Mesenchymal stem cell (in vitro differentiated cells and primary cell): ENCODE measurements at regions not wholly inside any gene's neighbourhood (a gene's known extent, or its start where the extent isn't known, plus 50 kb on each side); places are given as distances from the start of the nearest gene placed in this dataset.
A peak's percentile ranks its signal among the peaks of the same experiment; 100 is the strongest.

ENCODE experiments used
- DNase-seq: peaks from one replicate; pipeline ENCODE4 v3.0.0-alpha.2; 2013
- H2AFZ ChIP-seq: one replicate; pipeline ENCODE4 v1.6.1; 2013; ENCODE audit warnings: low read depth, mild to moderate bottlenecking, control low read depth, inconsistent platforms, low read length, moderate library complexity
- H2AK5ac ChIP-seq: 2 replicates; pipeline ENCODE4 v1.6.1; 2013; ENCODE audit warnings: low read length, moderate library complexity, mild to moderate bottlenecking, inconsistent platforms; ENCODE audit not compliant: severe bottlenecking
- H2BK120ac ChIP-seq: one replicate; pipeline ENCODE4 v1.6.1; 2013; ENCODE audit warnings: low read depth, mild to moderate bottlenecking, inconsistent platforms, low read length, moderate library complexity
- H2BK12ac ChIP-seq, 2 experiments: one replicate each; pipeline ENCODE4 v1.6.1; 2013; ENCODE audit warnings: inconsistent platforms in 2 of 2, low read length in 2 of 2, mild to moderate bottlenecking in 2 of 2, moderate library complexity in 2 of 2, control low read depth in 1 of 2
- H2BK15ac ChIP-seq: one replicate; pipeline ENCODE4 v1.6.1; 2013; ENCODE audit warnings: mild to moderate bottlenecking, low read depth, inconsistent platforms; ENCODE audit not compliant: poor library complexity, severe bottlenecking
- H2BK5ac ChIP-seq: 2 replicates; pipeline ENCODE4 v1.6.1; 2013; ENCODE audit warnings: low read depth, mild to moderate bottlenecking, low read length, control low read depth, inconsistent platforms; ENCODE audit not compliant: poor library complexity, severe bottlenecking
- H3K14ac ChIP-seq, 2 experiments: one replicate each; pipeline ENCODE4 v1.6.1; 2013; ENCODE audit warnings: inconsistent platforms in 2 of 2, low read length in 2 of 2, control low read depth in 1 of 2, mild to moderate bottlenecking in 1 of 2, moderate library complexity in 1 of 2
- H3K18ac ChIP-seq, 2 experiments: one replicate each; pipeline ENCODE4 v1.6.1; 2013; ENCODE audit warnings: inconsistent platforms in 2 of 2, low read length in 2 of 2, control low read depth in 1 of 2, low read depth in 1 of 2, mild to moderate bottlenecking in 1 of 2
- H3K23ac ChIP-seq, 2 experiments: one replicate each; pipeline ENCODE4 v1.6.1; 2013; ENCODE audit warnings: inconsistent platforms in 2 of 2, low read length in 2 of 2, mild to moderate bottlenecking in 2 of 2, moderate library complexity in 2 of 2, control low read depth in 1 of 2
- H3K27ac ChIP-seq: 2 replicates; pipeline ENCODE4 v1.5.1; 2013; ENCODE audit warnings: mild to moderate bottlenecking, moderate library complexity, low read length, control low read depth, inconsistent platforms; ENCODE audit not compliant: poor library complexity, severe bottlenecking
- H3K27me3 ChIP-seq, 2 experiments: 2 replicates each; pipeline versions ENCODE4 v1.6.1 to v1.7.0; 2013; ENCODE audit warnings: low read length in 2 of 2, mild to moderate bottlenecking in 2 of 2, moderate library complexity in 2 of 2, control low read depth in 1 of 2, inconsistent platforms in 1 of 2; ENCODE audit not compliant: control insufficient read depth in 1 of 2, insufficient read depth in 1 of 2
- H3K36me3 ChIP-seq, 2 experiments: 2 replicates each; pipeline versions ENCODE4 v1.6.1 to v1.7.0; 2013; ENCODE audit warnings: low read length in 2 of 2, control low read depth in 1 of 2, inconsistent platforms in 1 of 2, low read depth in 1 of 2, mild to moderate bottlenecking in 1 of 2; ENCODE audit not compliant: insufficient read depth in 2 of 2, control insufficient read depth in 1 of 2
- H3K4ac ChIP-seq, 2 experiments: one replicate each; pipeline ENCODE4 v1.6.1; 2013; ENCODE audit warnings: inconsistent platforms in 2 of 2, low read length in 2 of 2, mild to moderate bottlenecking in 2 of 2, moderate library complexity in 2 of 2, control low read depth in 1 of 2, low read depth in 1 of 2
- H3K4me1 ChIP-seq: 2 replicates; pipeline ENCODE4 v1.6.1; 2013; ENCODE audit warnings: low read depth, low read length, control low read depth; ENCODE audit not compliant: control insufficient read depth, insufficient read depth
- H3K4me2 ChIP-seq: 2 replicates; pipeline ENCODE4 v1.6.1; 2013; ENCODE audit warnings: low read length, mild to moderate bottlenecking, inconsistent platforms; ENCODE audit not compliant: poor library complexity, severe bottlenecking
- H3K4me3 ChIP-seq, 2 experiments: 2 replicates each; pipeline versions ENCODE4 v1.5.1 to v1.7.0; 2013; ENCODE audit warnings: low read length in 2 of 2, mild to moderate bottlenecking in 2 of 2, control low read depth in 1 of 2, low read depth in 1 of 2; ENCODE audit not compliant: insufficient read depth in 1 of 2
- H3K79me1 ChIP-seq: replicated peaks from 2 replicates; pipeline ENCODE4 v1.6.1; 2013; ENCODE audit warnings: mild to moderate bottlenecking, control low read depth, low read length, inconsistent platforms; ENCODE audit not compliant: poor library complexity, severe bottlenecking
- H3K9ac ChIP-seq: 2 replicates; pipeline ENCODE4 v1.7.0; 2013; ENCODE audit warnings: mild to moderate bottlenecking, low read length, moderate library complexity
- H3K9me3 ChIP-seq: 2 replicates; pipeline ENCODE4 v1.7.0; 2013; ENCODE audit warnings: mild to moderate bottlenecking, low read length; ENCODE audit not compliant: control insufficient read depth
- H4K8ac ChIP-seq: one replicate; pipeline ENCODE4 v1.6.1; 2013; ENCODE audit warnings: inconsistent platforms, mild to moderate bottlenecking, low read length, moderate library complexity
- H4K91ac ChIP-seq: one replicate; pipeline ENCODE4 v1.6.1; 2013; ENCODE audit warnings: mild to moderate bottlenecking, low read length, inconsistent platforms
- WGBS: methylation state at CpG from one replicate; pipeline ENCODE4 v1.1.7; 2013; ENCODE audit warnings: mixed read lengths; 5-methylcytosine and 5-hydroxymethylcytosine counted together

DNA sequence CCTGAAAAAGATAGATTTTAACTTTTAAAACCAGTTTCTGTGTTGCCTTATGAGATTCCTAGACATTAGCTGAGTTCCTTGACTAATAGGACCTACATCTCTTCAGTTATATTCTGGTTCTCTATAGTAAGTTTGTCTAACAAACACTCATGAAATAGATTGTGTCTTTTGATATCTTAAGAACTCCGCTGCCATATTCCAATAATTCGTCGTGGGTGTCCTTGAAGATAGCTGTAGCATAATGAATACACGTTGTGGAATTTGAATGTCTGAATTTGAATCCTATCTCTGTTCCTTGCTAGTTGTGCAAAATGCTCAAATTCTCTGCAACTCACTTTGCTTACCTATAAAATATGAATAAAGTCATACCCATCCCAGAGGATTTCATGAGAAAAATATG, 176.8 kb upstream of the COL3A1 start:
- H2BK12ac ChIP-seq, result no peak overlapping the region
- no peak overlapping the region for H3K27ac ChIP-seq
- no peak for DNase-seq
- no peak overlapping the region for H2BK5ac ChIP-seq
- no peak overlapping the region for H3K4me3 ChIP-seq
- 95% methylated on average over 4 of the region's 4 CpGs for WGBS
- no peak overlapping the region for H2AFZ ChIP-seq
- H3K27me3 ChIP-seq, result no peaks in the 10 kb centered on the region
- H3K14ac ChIP-seq, result no peak overlapping the region
- peak overlapping the region; percentile 39 for H3K9ac ChIP-seq
- H3K23ac ChIP-seq, result no peak overlapping the region
- no peaks in the 10 kb centered on the region for H3K79me1 ChIP-seq
- H3K18ac ChIP-seq, result no peak overlapping the region
- H3K4me1 ChIP-seq, result no peaks in the 10 kb centered on the region
- no peak overlapping the region for H2BK15ac ChIP-seq
- H2BK120ac ChIP-seq, result no peak overlapping the region
- H3K4ac ChIP-seq, result no peak overlapping the region
- no peak overlapping the region for H3K4me2 ChIP-seq
- H4K91ac ChIP-seq, result no peak overlapping the region
- no peaks in the 10 kb centered on the region for H3K36me3 ChIP-seq
- H4K8ac ChIP-seq, result no peak overlapping the region
- no peak overlapping the region for H2AK5ac ChIP-seq
- peaks cover 17% of the 10 kb centered on the region for H3K9me3 ChIP-seq

DNA sequence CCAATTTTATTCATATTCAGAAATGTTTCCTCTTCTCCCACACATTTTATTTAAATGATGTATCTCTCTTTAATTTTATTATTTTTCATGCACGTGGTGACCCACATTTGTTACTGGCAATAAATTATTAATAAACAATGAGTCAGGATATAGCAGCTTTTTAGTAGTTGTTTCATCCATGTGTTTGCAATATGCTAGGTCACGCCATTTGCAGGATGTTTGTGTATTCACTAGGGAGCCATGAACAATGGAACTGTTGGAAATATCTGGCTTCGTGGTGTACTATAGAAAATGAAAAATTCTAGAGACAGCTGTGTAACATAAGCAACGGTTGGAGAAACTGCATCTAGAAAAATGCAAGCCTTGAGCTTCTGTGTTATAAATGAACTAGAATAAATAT, 176.0 kb upstream of the COL3A1 start:
- DNase-seq, result peak; percentile 67
- Histone ChIP-seq H3K9me3 (peaks cover 25% of the 10 kb centered on the region), H3K14ac (no peak overlapping the region), H3K4me3 (no peak overlapping the region), H3K79me1 (no peaks in the 10 kb centered on the region), H4K8ac (no peak overlapping the region), H3K27me3 (no peaks in the 10 kb centered on the region), H2BK5ac (no peak overlapping the region), H2AK5ac (no peak overlapping the region), H3K18ac (no peak overlapping the region), H3K23ac (no peak overlapping the region), H4K91ac (no peak overlapping the region), H2BK12ac (no peak overlapping the region), H2BK120ac (no peak overlapping the region), H3K4me1 (no peaks in the 10 kb centered on the region), H3K9ac (peak overlapping the region; percentile 50), H3K36me3 (no peaks in the 10 kb centered on the region), H3K4me2 (no peak overlapping the region), H3K4ac (no peak overlapping the region), H2BK15ac (no peak overlapping the region), H3K27ac (no peak overlapping the region), H2AFZ (no peak overlapping the region)
- 25% methylated on average over 2 of the region's 4 CpGs for WGBS

DNA sequence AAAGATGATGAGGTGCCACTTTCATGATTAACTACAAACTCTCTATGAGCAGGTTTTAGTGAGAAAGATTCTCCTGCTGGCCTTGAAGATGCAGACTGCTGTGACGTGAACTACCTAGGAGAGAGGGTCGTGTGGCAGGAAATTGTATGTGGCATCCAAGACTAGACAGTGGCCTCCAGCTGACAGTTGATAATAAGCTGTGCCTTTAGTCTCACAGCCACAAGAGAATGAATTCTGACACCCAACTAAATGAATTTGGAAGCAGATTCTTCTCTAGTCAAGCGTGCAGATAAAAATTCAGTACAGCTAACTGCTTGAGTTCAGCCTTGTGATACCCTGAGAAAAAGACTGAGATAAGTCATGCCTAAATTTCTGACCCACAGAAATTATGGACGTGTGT, 169.0 kb upstream of the COL3A1 start:
- Histone ChIP-seq H3K4ac (no peak overlapping the region), H3K27me3 (no peaks in the 10 kb centered on the region), H3K9me3 (peaks cover 36% of the 10 kb centered on the region), H2BK12ac (peak overlapping the region in 1 of 2 experiments; percentile 8), H3K79me1 (no peaks in the 10 kb centered on the region), H4K8ac (no peak overlapping the region), H3K9ac (no peak overlapping the region), H3K23ac (no peak overlapping the region), H4K91ac (no peak overlapping the region), H2AFZ (no peak overlapping the region), H3K4me3 (no peak overlapping the region), H3K27ac (no peak overlapping the region), H3K14ac (no peak overlapping the region), H3K4me1 (no peaks in the 10 kb centered on the region), H3K36me3 (no peaks in the 10 kb centered on the region), H2BK120ac (no peak overlapping the region), H2BK5ac (no peak overlapping the region), H3K18ac (no peak overlapping the region), H2AK5ac (no peak overlapping the region), H2BK15ac (no peak overlapping the region), H3K4me2 (no peak overlapping the region)
- WGBS, result 74% methylated on average over 4 of the region's 4 CpGs
- DNase-seq, result no peak

DNA sequence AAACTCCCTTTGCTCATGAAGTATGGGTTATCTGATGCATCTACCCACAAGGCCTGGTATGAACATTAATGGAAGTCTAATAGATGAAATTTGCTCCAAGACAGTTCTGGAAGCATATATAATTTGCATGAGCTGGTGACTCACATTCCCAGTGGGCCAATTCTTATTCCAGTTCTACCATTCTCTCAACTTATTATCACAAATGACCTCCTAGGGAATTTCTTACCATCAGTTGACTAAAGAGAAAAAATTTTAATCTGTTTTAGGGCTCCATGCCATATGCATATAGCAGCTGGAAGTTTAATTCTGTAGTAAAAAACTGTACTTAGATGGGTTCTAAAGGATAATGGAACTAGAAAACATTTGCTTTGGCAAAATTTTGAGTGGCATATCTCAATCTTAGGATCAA, 165.2 kb upstream of the COL3A1 start:
- Histone ChIP-seq H3K79me1 (no peaks in the 10 kb centered on the region), H2AK5ac (no peak overlapping the region), H3K27me3 (no peaks in the 10 kb centered on the region), H3K9ac (no peak overlapping the region), H3K36me3 (no peaks in the 10 kb centered on the region), H3K23ac (no peak overlapping the region), H4K91ac (no peak overlapping the region), H4K8ac (no peak overlapping the region), H3K4me2 (no peak overlapping the region), H3K14ac (no peak overlapping the region), H3K4ac (no peak overlapping the region), H2BK5ac (no peak overlapping the region), H3K4me3 (peak overlapping the region in 1 of 2 experiments; percentile 16), H2BK12ac (no peak overlapping the region), H3K18ac (no peak overlapping the region), H2BK120ac (no peak overlapping the region), H2AFZ (no peak overlapping the region), H3K4me1 (no peaks in the 10 kb centered on the region), H3K27ac (no peak overlapping the region), H2BK15ac (no peak overlapping the region), H3K9me3 (peaks cover 3% of the 10 kb centered on the region)
- DNase-seq, result peak; percentile 41
